Suppressor macrophage treated with lipopolysaccharide for 1 hour (primary cell): ENCODE measurements at regions not wholly inside any gene's neighbourhood (a gene's known extent, or its start where the extent isn't known, plus 50 kb on each side); places are given as distances from the start of the nearest gene placed in this dataset.

Source experiments
- DNase-seq, 3 donors: peaks; one replicate each; pipeline ENCODE4 v3.0.0-alpha.2; 2020 to 2022

DNA sequence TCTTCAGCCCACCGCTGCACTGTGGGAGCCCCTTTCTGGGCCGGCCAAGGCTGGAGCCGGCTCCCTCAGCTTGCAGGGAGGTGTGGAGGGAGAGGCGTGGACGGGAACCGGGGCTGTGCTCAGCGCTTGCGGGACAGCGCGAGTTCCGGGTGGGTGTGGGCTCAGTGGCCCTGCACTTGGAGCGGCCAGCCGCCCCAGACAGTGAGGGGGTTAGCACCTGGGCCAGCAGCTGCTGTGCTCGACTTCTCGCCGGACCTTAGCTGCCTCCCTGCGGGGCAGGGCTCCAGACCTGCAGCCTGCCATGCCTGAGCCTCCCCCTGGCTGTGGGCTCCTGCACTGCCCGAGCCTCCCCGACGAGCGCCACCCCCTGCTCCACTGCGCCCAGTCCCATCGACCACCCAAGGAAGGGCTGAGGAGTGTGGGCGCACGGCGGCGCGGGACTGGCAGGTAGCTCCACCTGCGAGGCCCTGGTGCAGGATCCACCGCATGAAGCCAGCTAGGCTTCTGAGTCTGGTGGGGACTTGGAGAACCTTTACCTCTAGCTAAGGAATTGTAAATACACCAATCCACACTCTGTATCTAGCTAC, 92.9 kb upstream of the MAST4 start:
- DNase-seq, result no peak

DNA sequence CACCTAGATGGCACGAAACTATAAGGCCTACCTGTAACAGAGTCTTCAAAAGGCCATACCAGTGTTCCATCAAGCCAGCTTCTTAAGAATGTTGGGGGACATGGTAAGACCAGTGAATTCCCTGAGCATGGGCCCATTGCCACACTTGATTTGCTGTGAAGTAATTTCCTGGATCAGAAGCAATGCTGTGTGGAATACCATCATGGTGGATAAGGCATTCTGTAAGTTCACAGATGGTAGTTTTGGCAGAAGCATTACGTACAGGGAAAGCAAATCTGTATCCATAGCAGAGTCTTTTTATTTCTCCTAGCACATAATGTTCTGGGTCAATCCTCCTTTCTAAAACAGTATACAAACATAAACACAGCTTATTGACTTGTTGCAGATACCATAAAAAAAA, 89.1 kb upstream of the MAST4 start:
- no peak for DNase-seq

DNA sequence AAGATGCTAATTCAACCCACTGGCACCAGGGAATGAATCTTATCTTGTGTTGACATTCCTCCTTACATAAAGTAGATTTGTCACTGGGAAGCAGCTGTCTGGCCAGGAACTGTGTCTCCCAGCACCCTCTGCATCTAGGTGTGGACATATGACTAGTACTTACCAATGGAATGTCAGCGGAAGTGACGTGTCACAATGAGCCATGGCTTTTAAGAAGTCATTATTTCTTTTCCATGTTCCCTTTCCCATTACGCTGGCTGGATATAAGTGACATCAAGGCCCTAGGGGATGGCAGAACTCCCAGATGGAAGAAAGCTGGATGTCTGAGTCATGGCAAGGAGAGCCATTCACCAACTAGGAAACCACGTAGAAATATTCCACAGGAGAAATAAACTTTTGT, 84.7 kb upstream of the MAST4 start:
- DNase-seq, result no peak

DNA sequence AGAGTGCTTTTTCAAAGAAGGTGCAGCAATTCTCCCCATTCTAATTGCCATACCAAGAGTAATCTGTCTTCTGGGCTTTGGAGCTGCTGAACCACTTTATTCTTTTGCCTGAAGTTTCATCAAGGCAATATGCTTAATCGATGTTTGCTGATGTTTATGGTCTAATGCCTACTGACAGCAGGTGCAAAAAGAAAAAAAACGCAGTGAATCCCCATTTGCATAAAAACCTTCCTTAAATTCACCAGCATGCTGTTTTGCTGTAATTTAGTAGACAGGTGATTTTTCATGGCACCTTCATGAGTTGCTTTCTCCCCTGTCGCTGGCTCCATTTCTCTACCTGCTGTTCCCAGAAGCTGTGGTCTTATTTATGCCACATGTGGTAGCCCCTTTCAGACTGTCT, 83.1 kb upstream of the MAST4 start:
- no peak for DNase-seq

DNA sequence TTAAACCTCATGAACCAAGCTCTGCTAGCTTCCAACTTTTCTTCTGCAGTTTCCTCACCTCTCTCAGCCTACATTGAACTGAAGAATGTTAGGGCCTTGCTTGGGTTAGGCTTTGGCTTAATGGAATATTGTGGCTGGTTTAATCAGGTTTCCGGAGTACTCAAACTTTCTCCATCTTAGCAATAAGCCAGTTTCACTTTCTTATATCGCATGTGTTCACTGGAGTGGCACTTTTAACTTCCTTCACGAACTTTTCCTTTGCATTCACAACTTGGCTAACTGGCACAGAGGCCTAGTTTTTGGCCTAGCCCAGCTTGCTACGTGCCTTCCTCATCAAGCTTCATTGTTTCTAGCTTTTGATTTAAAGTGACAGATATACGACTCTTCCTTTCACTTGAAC, 81.0 kb upstream of the MAST4 start:
- DNase-seq, result no peak

- DNase-seq, result no peak
Measured at GRCh38 chr5:66516550-66516949, 79.6 kb upstream of the MAST4 start.

- DNase-seq, result no peak
Measured at GRCh38 chr5:66517351-66517750, 78.8 kb upstream of the MAST4 start.

- DNase-seq, result no peak
Measured at GRCh38 chr5:66518052-66518451, 78.1 kb upstream of the MAST4 start.

GRCh38 chr5:66518753-66519152, 77.4 kb upstream of the MAST4 start:
- DNase-seq, result no peak

DNA sequence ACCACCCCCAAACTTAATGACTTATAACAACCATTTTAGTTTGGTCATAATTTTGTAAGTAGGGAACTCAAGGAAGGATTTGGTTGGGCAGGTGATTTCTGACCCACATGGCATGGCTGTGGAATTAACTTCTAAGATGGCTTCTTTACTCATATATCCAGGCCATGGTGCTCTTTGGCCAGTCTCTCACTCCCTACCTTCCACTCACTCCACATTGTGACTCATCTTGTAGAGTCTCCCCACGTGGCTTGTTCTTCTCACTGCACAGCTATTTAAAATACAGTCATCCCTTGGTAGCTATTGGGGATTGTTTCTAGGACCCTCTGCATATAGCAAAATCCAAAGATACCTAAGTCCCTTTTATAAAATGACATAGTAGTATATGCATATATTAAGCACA, 76.6 kb upstream of the MAST4 start:
- no peak for DNase-seq

- no peak for DNase-seq
Measured at GRCh38 chr5:66520854-66521253, 75.3 kb upstream of the MAST4 start.

- no peak for DNase-seq
Measured at GRCh38 chr5:66527478-66528035, 68.6 kb upstream of the MAST4 start.

DNA sequence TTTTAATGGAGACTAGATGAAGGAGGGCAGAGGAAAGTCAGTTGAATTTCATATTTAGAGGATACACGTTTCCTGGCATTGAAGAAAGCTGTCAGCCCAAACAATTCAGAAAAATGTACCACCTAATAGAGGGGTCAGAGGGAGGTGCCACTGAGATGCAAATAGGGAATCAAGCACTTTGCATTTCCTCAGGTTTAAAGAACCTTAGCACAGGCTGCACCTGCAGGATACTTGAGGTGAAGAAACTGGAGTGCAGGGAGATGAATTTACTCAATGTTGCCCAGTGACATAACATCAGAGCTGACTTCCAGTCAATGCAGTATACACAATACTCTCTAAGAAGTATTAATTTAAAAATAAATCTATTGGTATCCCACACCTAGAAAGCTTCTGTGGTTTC, 67.0 kb upstream of the MAST4 start:
- no peak for DNase-seq

GRCh38 chr5:66529704-66530103, 66.5 kb upstream of the MAST4 start:
- DNase-seq, result no peak

GRCh38 chr5:66538126-66538525, 58.1 kb upstream of the MAST4 start:
- no peak for DNase-seq

- DNase-seq, result no peak
Measured at GRCh38 chr5:66538531-66538930, 57.7 kb upstream of the MAST4 start.

- no peak for DNase-seq
Measured at GRCh38 chr5:66540078-66540477, 56.1 kb upstream of the MAST4 start.

DNA sequence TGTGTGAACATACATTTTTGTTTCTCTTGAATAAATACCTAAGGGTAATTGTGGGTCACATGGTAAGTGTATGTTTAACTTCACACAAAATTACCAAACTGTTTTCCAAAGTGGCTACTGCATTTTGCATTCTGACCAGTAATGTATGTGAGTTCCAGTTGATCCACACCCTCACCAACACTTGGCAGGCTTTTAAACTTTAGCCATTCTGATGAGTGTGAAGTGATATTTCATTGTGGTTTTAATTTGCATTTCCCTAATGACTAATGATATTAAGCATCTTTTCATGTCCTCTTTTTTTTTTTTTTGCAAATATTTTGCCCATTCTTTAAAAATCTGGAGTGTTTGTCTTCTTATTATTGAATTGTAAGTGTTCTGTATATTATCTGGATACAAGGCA, 53.5 kb upstream of the MAST4 start:
- DNase-seq, result no peak
